ENCODE measurements at regions not wholly inside any gene's neighbourhood (a gene's known extent, or its start where the extent isn't known, plus 50 kb on each side); places are given as distances from the start of the nearest gene placed in this dataset.

- BruUV-seq (replicated peaks), result no TSS peak
Measured at GRCh38 chr1:30143517-30143916, 579.9 kb downstream of the MATN1 start.

More at GRCh38 chr1:30143517-30143916, 579.9 kb downstream of the MATN1 start:
- H3K27ac ChIP-seq (ENCODE audit: extremely low read length, insufficient read depth, low read length), result no peak overlapping the region
- DNase-seq (ENCODE audit: low spot score), result no peak
- 0% methylated on average over 1 of the region's 1 CpG for WGBS (ENCODE audit: low lambda C conversion rate)
- H3K4me3 ChIP-seq (replicated peaks in 1 of 3; ENCODE audit: insufficient read depth in 1 of 3, low read depth in 2 of 3, low read length in 3 of 3), result no peak overlapping the region
- no peaks in the 10 kb centered on the region for H3K36me3 ChIP-seq (replicated peaks in 1 of 2; ENCODE audit: control insufficient read depth in 1 of 2, insufficient read depth in 2 of 2, low read length in 2 of 2)
- no peak overlapping the region for H3K4me2 ChIP-seq (ENCODE audit: low read depth, low read length)
- in situ Hi-C loops (cut with HindIII; ENCODE audit: extremely low pct_ligation_motif_present, low pct_unique_long_range_greater_than_20kb) (no loop called here), intact Hi-C loops (cut with micrococcal nuclease; ENCODE audit: unreplicated experiment) (no loop called here)
- no peaks in the 10 kb centered on the region for H3K9me3 ChIP-seq (ENCODE audit: low read length)
- TF ChIP-seq MYC (CRISPR knock-in tag; IDR thresholded peaks at IDR 0.05; ENCODE audit: borderline replicate concordance), result no peak
- no peak for TF ChIP-seq ZNF577 (CRISPR knock-in tag; IDR thresholded peaks at IDR 0.05; ENCODE audit: borderline replicate concordance, low read depth)
- TF ChIP-seq, protein P1, sequence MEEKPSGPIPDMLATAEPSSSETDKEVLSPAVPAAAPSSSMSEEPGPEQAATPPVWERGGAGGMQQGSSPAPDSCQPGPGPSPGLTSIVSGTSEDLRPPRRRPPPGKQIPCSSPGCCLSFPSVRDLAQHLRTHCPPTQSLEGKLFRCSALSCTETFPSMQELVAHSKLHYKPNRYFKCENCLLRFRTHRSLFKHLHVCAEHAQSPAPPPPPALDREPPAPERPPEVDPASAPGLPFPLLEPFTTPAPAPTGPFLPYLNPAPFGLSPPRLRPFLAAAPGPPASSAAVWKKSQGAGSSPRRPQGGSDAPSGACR (CRISPR knock-in tag; IDR thresholded peaks at IDR 0.05), result no peak
- no peak for TF ChIP-seq SAFB2 (CRISPR knock-in tag; IDR thresholded peaks at IDR 0.05; ENCODE audit: borderline replicate concordance, low read depth)
- TF ChIP-seq GTF3A (CRISPR knock-in tag; conservative IDR thresholded peaks at IDR 0.05), result no peak
- TF ChIP-seq RNF2 (conservative IDR thresholded peaks at IDR 0.05; ENCODE audit: low read depth), result no peak
- no peak for TF ChIP-seq ZNF160 (CRISPR knock-in tag; IDR thresholded peaks at IDR 0.05)
- no peak for TF ChIP-seq ZNF205 (CRISPR knock-in tag; IDR thresholded peaks at IDR 0.05)
- TF ChIP-seq UBTF (CRISPR knock-in tag; IDR thresholded peaks at IDR 0.05), result no peak
- TF ChIP-seq SP2 (CRISPR knock-in tag; IDR thresholded peaks at IDR 0.05), result no peak
- TF ChIP-seq NFATC3 (CRISPR knock-in tag; IDR thresholded peaks at IDR 0.05), result no peak
- no peak for TF ChIP-seq ZNF672 (CRISPR knock-in tag; IDR thresholded peaks at IDR 0.05)
- no peak for TF ChIP-seq MBD4 (IDR thresholded peaks at IDR 0.05; ENCODE audit: borderline replicate concordance, low read length)
- no peaks in the 10 kb centered on the region for H3K4me1 ChIP-seq (ENCODE audit: insufficient read depth, low read length)
- CTCF ChIA-PET (ENCODE audit: low intra/inter-chr PET ratio, low total read pairs), result no interaction called here
- no peak for ATAC-seq
- H3K27me3 ChIP-seq (ENCODE audit: control insufficient read depth in 1 of 2, insufficient read depth in 2 of 2, low read length in 2 of 2), result peaks cover 1 to 2% of the 10 kb centered on the region in 2 experiments; a peak in 2 of 5 replicates
- H3K9ac ChIP-seq (ENCODE audit: insufficient read depth, low read depth, low read length), result no peak overlapping the region
- no peak for FAIRE-seq
- no peak overlapping the region for H2AFZ ChIP-seq (ENCODE audit: low read length)
- POLR2A ChIA-PET, result no interaction called here
- no peaks in the 10 kb centered on the region for H3K79me2 ChIP-seq (ENCODE audit: insufficient read depth, low read length)
- no peaks in the 10 kb centered on the region for H4K20me1 ChIP-seq (ENCODE audit: insufficient read depth, low read length)
